Stimulated activated CD4-positive, alpha-beta T cell treated with anti-CD3 and anti-CD28 coated beads, Interleukin-15, amount 100 ng/mL, for 24 hours (primary cell): ENCODE measurements at regions not wholly inside any gene's neighbourhood (a gene's known extent, or its start where the extent isn't known, plus 50 kb on each side); places are given as distances from the start of the nearest gene placed in this dataset.

Experiments
- DNase-seq: peaks from one replicate; pipeline ENCODE4 v3.0.0-alpha.2; 2020

GRCh38 chr21:23488245-23488644, 2119.0 kb downstream of the MRPL39 start:
- no peak for DNase-seq

GRCh38 chr21:23480591-23481270, 2126.6 kb downstream of the MRPL39 start:
- no peak for DNase-seq

- no peak for DNase-seq
Observed at GRCh38 chr21:23478381-23478780, 2128.9 kb downstream of the MRPL39 start.

- no peak for DNase-seq
Observed at GRCh38 chr21:23475281-23476219, 2131.7 kb downstream of the MRPL39 start.

- DNase-seq = no peak
Observed at GRCh38 chr21:23471877-23472276, 2135.4 kb downstream of the MRPL39 start.

- no peak for DNase-seq
Observed at GRCh38 chr21:23463365-23463764, 2143.9 kb downstream of the MRPL39 start.

GRCh38 chr21:23455676-23456075, 2151.6 kb downstream of the MRPL39 start:
- no peak for DNase-seq

- DNase-seq = peak; percentile 8
Observed at GRCh38 chr21:23452384-23453083, 2154.7 kb downstream of the MRPL39 start.

GRCh38 chr21:23445307-23445706, 2162.0 kb downstream of the MRPL39 start:
- no peak for DNase-seq

GRCh38 chr21:23438081-23438480, 2169.2 kb downstream of the MRPL39 start:
- no peak for DNase-seq

- no peak for DNase-seq
Observed at GRCh38 chr21:23402929-23403520, 2204.3 kb downstream of the MRPL39 start.

- no peak for DNase-seq
Observed at GRCh38 chr21:23401278-23401677, 2206.0 kb downstream of the MRPL39 start.

GRCh38 chr21:23398726-23399125, 2208.6 kb downstream of the MRPL39 start:
- DNase-seq = no peak

GRCh38 chr21:23394458-23394857, 2212.8 kb downstream of the MRPL39 start:
- no peak for DNase-seq

- DNase-seq = no peak
Observed at GRCh38 chr21:23384679-23385078, 2222.6 kb downstream of the MRPL39 start.

- DNase-seq = no peak
Observed at GRCh38 chr21:23374155-23374554, 2233.1 kb downstream of the MRPL39 start.

GRCh38 chr21:23356905-23357304, 2250.4 kb downstream of the MRPL39 start:
- DNase-seq = no peak

- DNase-seq = no peak
Observed at GRCh38 chr21:23316190-23316589, 2291.1 kb downstream of the MRPL39 start.

- no peak for DNase-seq
Observed at GRCh38 chr21:23308741-23309140, 2298.5 kb downstream of the MRPL39 start.

GRCh38 chr21:23307065-23307464, 2300.2 kb downstream of the MRPL39 start:
- no peak for DNase-seq

GRCh38 chr21:23292292-23292691, 2294.1 kb downstream of the NCAM2 start:
- DNase-seq = no peak

GRCh38 chr21:23281917-23282316, 2283.7 kb downstream of the NCAM2 start:
- no peak for DNase-seq

GRCh38 chr21:23249760-23250159, 2251.6 kb downstream of the NCAM2 start:
- no peak for DNase-seq
